RWPE2 (cell line): ENCODE measurements at regions not wholly inside any gene's neighbourhood (a gene's known extent, or its start where the extent isn't known, plus 50 kb on each side); places are given as distances from the start of the nearest gene placed in this dataset.

Experiments used
- ATAC-seq: fragments of 200-7000 bp; cut with Tn5 transposase; 3 replicates; pipeline ENCODE4 v1.9.1; 2021; ENCODE audit warnings: low read depth
- DNase-seq: peaks from one replicate; pipeline ENCODE4 v3.0.0-alpha.2; 2020; ENCODE audit warnings: low spot score
- H3K27ac ChIP-seq: fragments of 450-650 bp; 2 replicates; pipeline ENCODE4 v1.5.1; 2017; ENCODE audit warnings: mild to moderate bottlenecking; ENCODE audit not compliant: poor library complexity, severe bottlenecking
- H3K27me3 ChIP-seq: fragments of 250-450 bp; sonication (Bioruptor Pico); 2 replicates; pipeline ENCODE4 v1.5.1; 2021; ENCODE audit warnings: mild to moderate bottlenecking, moderate library complexity; ENCODE audit not compliant: insufficient read depth, poor library complexity, severe bottlenecking
- H3K36me3 ChIP-seq: fragments of 250-450 bp; sonication (Bioruptor Pico); 2 replicates; pipeline ENCODE4 v1.5.1; 2020; ENCODE audit warnings: low read depth, mild to moderate bottlenecking, moderate library complexity
- H3K4me1 ChIP-seq: fragments of 250-450 bp; sonication (Bioruptor Pico); 2 replicates; pipeline ENCODE4 v1.5.1; 2021; ENCODE audit warnings: mild to moderate bottlenecking, moderate library complexity; ENCODE audit not compliant: insufficient read depth, poor library complexity, severe bottlenecking
- H3K4me3 ChIP-seq: fragments of 250-450 bp; sonication (Bioruptor Pico); 2 replicates; pipeline ENCODE4 v1.5.1; 2021; ENCODE audit warnings: mild to moderate bottlenecking, moderate library complexity; ENCODE audit not compliant: severe bottlenecking
- H3K9me3 ChIP-seq: fragments of 250-450 bp; sonication (Bioruptor Pico); 2 replicates; pipeline ENCODE4 v1.5.1; 2021; ENCODE audit warnings: mild to moderate bottlenecking, moderate library complexity; ENCODE audit not compliant: severe bottlenecking
- CTCF ChIP-seq: fragments of 450-650 bp; IDR thresholded peaks from one replicate; pipeline ENCODE4 v1.5.1; 2017; ENCODE audit warnings: mild to moderate bottlenecking, moderate library complexity; ENCODE audit not compliant: poor library complexity, severe bottlenecking

- H3K27me3 ChIP-seq = no peaks in the 10 kb centered on the region
- H3K36me3 ChIP-seq = peaks cover 35% of the 10 kb centered on the region
- ATAC-seq (peak; percentile 4; the same call in 2 of the 3 replicates), DNase-seq (no peak)
- H3K4me1 ChIP-seq = peaks cover 6% of the 10 kb centered on the region
- no peak for TF ChIP-seq CTCF
- peak overlapping the region; percentile 100 for H3K27ac ChIP-seq
- no peak overlapping the region for H3K4me3 ChIP-seq
- peaks cover 7% of the 10 kb centered on the region for H3K9me3 ChIP-seq
These were observed 131.6 kb upstream of the KLF14 start for GRCh38 chr7:130865408-130866236.

- Histone ChIP-seq H3K27me3 (no peaks in the 10 kb centered on the region), H3K36me3 (peaks cover 45% of the 10 kb centered on the region), H3K4me3 (no peak overlapping the region), H3K27ac (peak overlapping the region; percentile 100), H3K9me3 (no peaks in the 10 kb centered on the region), H3K4me1 (peaks cover 6% of the 10 kb centered on the region)
- no peak for DNase-seq
- TF ChIP-seq CTCF = no peak
- ATAC-seq = no peak
These were observed 133.0 kb upstream of the KLF14 start for GRCh38 chr7:130867039-130867438.

GRCh38 chr7:130867581-130868136 lies 133.7 kb upstream of the KLF14 start:
- Histone ChIP-seq H3K27ac (peak overlapping the region; percentile 100), H3K9me3 (no peaks in the 10 kb centered on the region), H3K36me3 (peaks cover 49% of the 10 kb centered on the region), H3K4me1 (peaks cover 6% of the 10 kb centered on the region), H3K4me3 (no peak overlapping the region), H3K27me3 (no peaks in the 10 kb centered on the region)
- ATAC-seq (no peak; the same call in 2 of the 3 replicates), DNase-seq (no peak)
- TF ChIP-seq CTCF = no peak

- no peaks in the 10 kb centered on the region for H3K27me3 ChIP-seq
- DNase-seq = no peak
- peaks cover 51% of the 10 kb centered on the region for H3K36me3 ChIP-seq
- ATAC-seq = peak; percentile 54
- H3K9me3 ChIP-seq = no peaks in the 10 kb centered on the region
- H3K4me3 ChIP-seq = no peak overlapping the region
- H3K4me1 ChIP-seq = peaks cover 6% of the 10 kb centered on the region
- peak overlapping the region; percentile 100 for H3K27ac ChIP-seq
- TF ChIP-seq CTCF = no peak
These were observed 134.1 kb upstream of the KLF14 start for GRCh38 chr7:130868139-130868538.

- no peak for TF ChIP-seq CTCF
- Histone ChIP-seq H3K4me3 (no peak overlapping the region), H3K9me3 (no peaks in the 10 kb centered on the region), H3K4me1 (peaks cover 6% of the 10 kb centered on the region), H3K36me3 (peaks cover 51% of the 10 kb centered on the region), H3K27me3 (no peaks in the 10 kb centered on the region), H3K27ac (peak overlapping the region; percentile 100)
- no peak for ATAC-seq
- DNase-seq = no peak
These were observed 135.9 kb upstream of the KLF14 start for GRCh38 chr7:130869918-130870317.
